NB4 (cell line): ENCODE measurements at regions not wholly inside any gene's neighbourhood (a gene's known extent, or its start where the extent isn't known, plus 50 kb on each side); places are given as distances from the start of the nearest gene placed in this dataset.

ENCODE experiments used
- DNase-seq: peaks from one replicate; pipeline ENCODE4 v3.0.0; 2010; ENCODE audit warnings: low read depth
- H3K4me3 ChIP-seq: one replicate; pipeline ENCODE4 v1.5.1; 2011; ENCODE audit warnings: mild to moderate bottlenecking, low read depth, low read length, moderate library complexity
- MYC ChIP-seq: IDR thresholded peaks from 2 replicates; pipeline ENCODE4 v1.6.1; 2011; ENCODE audit warnings: low read depth, low read length
- POLR2A ChIP-seq: IDR thresholded peaks from 2 replicates; pipeline ENCODE4 v1.6.1; 2011; ENCODE audit warnings: mild to moderate bottlenecking; ENCODE audit not compliant: insufficient read length; ENCODE audit errors: extremely low read depth
- TF ChIP-seq, protein P1 (sequence below): IDR thresholded peaks from one replicate; pipeline ENCODE4 v1.5.1; 2012; ENCODE audit warnings: low read depth, low read length
- TF ChIP-seq, protein P2 (sequence below): IDR thresholded peaks from 2 replicates; pipeline ENCODE4 v1.6.1; 2011; ENCODE audit warnings: low read depth, low read length

DNA sequence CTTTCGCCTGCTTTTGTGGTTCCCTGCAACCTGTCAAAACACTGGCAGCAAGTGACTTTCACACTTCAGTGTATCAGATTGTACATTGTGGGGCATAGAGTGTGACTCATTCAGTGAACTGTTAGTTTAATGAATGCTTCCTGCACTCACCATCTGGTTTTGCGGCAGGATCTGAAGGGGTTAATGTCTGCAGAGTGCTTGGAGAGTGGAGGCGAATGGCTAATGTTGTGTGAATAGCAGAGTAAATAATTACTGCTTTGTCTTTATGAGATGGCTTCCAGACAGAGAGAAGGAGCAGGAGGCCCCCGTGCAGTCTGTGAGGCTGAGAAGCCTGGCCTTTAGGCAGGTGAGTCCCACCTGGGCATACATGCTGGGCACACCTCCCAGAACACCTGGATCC lies 454.3 kb upstream of the KIRREL3 start:
- peak; percentile 4 for DNase-seq
- no peak overlapping the region for H3K4me3 ChIP-seq
- TF ChIP-seq, protein P1, sequence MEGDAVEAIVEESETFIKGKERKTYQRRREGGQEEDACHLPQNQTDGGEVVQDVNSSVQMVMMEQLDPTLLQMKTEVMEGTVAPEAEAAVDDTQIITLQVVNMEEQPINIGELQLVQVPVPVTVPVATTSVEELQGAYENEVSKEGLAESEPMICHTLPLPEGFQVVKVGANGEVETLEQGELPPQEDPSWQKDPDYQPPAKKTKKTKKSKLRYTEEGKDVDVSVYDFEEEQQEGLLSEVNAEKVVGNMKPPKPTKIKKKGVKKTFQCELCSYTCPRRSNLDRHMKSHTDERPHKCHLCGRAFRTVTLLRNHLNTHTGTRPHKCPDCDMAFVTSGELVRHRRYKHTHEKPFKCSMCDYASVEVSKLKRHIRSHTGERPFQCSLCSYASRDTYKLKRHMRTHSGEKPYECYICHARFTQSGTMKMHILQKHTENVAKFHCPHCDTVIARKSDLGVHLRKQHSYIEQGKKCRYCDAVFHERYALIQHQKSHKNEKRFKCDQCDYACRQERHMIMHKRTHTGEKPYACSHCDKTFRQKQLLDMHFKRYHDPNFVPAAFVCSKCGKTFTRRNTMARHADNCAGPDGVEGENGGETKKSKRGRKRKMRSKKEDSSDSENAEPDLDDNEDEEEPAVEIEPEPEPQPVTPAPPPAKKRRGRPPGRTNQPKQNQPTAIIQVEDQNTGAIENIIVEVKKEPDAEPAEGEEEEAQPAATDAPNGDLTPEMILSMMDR, result no peak
- TF ChIP-seq MYC (no peak), POLR2A (no peak)
- TF ChIP-seq, protein P2, sequence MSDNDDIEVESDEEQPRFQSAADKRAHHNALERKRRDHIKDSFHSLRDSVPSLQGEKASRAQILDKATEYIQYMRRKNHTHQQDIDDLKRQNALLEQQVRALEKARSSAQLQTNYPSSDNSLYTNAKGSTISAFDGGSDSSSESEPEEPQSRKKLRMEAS, result no peak

DNA sequence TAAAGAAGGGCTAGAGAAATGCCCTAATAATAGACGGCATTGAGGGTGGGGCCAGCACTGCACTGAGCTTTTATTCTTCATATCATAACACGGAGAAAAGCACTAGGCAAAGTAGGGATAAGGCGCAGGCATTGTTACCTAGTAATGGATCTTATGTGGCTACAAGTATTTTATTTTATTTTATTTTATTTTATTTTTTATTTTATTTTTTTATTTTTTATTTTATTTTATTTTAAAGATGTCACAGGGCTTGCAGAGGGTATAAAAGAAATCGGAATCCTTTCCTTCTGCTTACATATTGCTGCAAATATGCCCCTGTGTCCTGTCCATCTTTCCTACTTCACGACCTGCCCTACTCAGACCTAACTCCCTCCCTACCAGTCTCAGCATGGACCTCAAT lies 452.0 kb upstream of the KIRREL3 start:
- H3K4me3 ChIP-seq, result no peak overlapping the region
- TF ChIP-seq, protein P1, result no peak
- no peak for TF ChIP-seq POLR2A
- TF ChIP-seq MYC, result no peak
- TF ChIP-seq, protein P2, result no peak

DNA sequence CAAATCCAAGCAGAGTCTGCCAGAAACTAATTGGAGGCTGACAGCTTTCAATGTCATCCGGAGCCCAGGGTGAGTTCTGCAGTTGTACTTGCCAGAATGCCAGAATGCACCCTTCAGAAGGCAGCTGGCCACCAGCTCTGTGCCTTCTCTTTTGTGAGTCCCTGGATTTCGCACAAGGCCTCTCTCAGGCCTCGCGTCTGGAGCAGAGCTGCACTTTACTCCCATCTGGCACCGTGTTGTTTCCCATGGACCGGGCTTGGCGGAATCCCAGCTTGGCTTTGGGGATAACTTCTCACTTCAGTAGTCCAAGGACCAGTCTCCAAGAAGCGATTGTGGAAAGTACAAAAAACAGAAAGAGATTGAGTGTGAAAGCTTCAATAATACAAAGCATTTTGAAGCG lies 451.3 kb upstream of the KIRREL3 start:
- TF ChIP-seq POLR2A (no peak), MYC (no peak)
- TF ChIP-seq, protein P2, result no peak
- TF ChIP-seq, protein P1, result no peak
- DNase-seq, result no peak
- H3K4me3 ChIP-seq, result no peak overlapping the region

More for the DNA sequence above, 452.0 kb upstream of the KIRREL3 start:
- DNase-seq, result no peak

DNA sequence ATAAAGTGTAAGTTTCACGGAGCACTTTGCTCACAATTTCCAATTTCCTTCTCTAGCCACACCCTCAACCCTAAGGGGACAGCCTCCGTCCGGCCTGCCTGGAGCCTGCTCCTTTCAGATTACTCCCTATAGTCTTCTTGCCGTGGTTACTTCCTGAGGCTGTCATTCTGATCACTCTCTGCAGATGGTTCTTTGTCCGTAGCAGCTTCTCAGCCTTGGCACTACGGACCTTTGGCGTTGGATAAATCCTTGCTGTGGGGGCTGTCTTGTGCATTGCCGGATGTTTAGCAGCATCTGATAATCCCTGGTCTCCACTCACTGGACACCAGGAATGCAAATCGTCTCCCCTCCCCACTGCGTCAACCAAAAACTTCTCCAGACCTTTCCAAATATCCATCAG lies 447.5 kb upstream of the KIRREL3 start:
- TF ChIP-seq, protein P1, result no peak
- TF ChIP-seq, protein P2, result no peak
- TF ChIP-seq MYC, result no peak
- no peak for TF ChIP-seq POLR2A
- no peak overlapping the region for H3K4me3 ChIP-seq
- no peak for DNase-seq

DNA sequence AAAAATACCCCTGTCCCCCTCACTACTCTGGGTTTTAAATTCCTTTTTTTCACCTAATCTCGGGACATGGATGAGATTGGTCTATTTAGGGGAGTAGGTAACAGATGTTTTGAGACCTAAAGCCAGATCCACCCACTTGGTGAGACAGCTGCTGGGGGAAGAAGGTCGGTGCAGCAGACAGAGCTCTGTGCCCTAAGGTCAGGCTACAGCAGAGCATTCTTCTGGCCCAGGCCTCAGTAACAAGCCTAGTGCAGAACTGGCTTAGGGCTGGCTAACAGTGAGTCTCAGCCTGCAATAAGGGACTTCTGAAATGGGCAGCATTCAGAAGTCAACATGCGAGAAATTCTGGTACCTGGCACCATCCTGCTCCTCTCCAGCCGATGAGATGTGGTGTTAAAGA lies 444.9 kb upstream of the KIRREL3 start:
- H3K4me3 ChIP-seq, result no peak overlapping the region
- TF ChIP-seq, protein P1, result no peak
- TF ChIP-seq MYC (no peak), POLR2A (no peak)
- TF ChIP-seq, protein P2, result no peak
- DNase-seq, result no peak

DNA sequence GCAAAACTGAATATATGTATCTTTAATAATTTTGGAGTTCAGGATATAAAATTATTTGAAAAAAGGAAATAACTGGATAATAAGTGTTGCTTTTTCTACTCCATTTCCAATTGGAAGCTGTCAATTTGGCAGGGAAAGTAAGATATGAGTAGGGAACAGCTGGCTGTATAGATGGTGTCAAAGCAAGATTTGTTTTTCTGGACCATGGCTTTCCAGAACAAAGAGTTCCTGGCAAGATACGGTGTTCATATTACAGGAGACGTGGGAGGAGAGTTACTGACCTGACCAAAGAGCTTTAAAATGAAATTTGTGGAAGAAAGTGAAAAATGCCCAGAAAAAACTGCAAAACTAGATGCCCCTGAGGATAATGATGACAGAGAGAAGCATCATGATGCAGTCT lies 442.7 kb upstream of the KIRREL3 start:
- H3K4me3 ChIP-seq, result no peak overlapping the region
- no peak for DNase-seq
- TF ChIP-seq, protein P1, result no peak
- TF ChIP-seq, protein P2, result no peak
- no peak for TF ChIP-seq MYC
- TF ChIP-seq POLR2A, result no peak
